ENCODE measurements at regions not wholly inside any gene's neighbourhood (a gene's known extent, or its start where the extent isn't known, plus 50 kb on each side); places are given as distances from the start of the nearest gene placed in this dataset.

DNA sequence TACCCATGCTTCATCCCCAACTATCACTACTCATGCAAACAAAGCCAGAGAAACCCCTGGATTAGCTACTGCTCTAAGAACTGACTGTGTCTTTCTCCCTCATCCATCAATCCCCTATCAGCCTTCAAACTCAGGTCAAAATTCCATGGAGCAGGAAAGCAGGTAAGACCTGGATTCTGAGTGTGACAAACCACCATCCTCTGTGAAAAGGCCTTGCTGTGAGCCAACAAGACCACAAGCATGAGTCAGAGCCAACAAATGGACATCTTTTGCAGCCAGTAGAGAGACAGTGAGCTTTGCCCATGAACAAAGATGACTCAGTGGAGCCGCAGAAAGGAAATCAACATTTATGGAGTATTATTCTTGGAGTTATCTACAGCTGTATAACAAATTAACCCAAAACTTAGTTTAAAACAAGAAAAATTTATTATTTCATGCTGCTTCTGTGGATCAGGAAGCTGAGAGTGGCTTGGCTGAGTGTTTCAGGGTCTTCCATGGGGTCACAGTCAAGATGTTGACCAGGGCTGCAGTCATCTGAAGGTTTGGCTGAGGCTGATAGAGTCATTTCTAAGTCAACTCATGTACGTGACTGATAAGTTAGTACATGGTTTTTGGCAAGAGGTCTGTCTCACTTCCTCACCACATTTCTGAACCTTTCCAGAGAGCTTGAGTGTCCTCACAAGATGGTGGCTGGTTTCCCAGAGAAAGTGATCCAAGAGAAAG lies 61.1 kb downstream of the PITPNM2 start (continued):
- TF ChIP-seq ZKSCAN1 (IDR thresholded peaks at IDR 0.05; ENCODE audit: low read length) = no peak
- TF ChIP-seq POLR2AphosphoS2 (IDR thresholded peaks at IDR 0.05; ENCODE audit: low read depth, low read length) = no peak
- TF ChIP-seq, protein P1, sequence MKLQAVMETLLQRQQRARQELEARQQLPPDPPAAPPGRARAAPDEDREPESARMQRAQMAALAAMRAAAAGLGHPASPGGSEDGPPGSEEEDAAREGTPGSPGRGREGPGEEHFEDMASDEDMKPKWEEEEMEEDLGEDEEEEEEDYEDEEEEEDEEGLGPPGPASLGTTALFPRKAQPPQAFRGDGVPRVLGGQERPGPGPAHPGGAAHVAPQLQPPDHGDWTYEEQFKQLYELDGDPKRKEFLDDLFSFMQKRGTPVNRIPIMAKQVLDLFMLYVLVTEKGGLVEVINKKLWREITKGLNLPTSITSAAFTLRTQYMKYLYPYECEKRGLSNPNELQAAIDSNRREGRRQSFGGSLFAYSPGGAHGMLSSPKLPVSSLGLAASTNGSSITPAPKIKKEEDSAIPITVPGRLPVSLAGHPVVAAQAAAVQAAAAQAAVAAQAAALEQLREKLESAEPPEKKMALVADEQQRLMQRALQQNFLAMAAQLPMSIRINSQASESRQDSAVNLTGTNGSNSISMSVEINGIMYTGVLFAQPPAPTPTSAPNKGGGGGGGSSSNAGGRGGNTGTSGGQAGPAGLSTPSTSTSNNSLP (IDR thresholded peaks at IDR 0.05; ENCODE audit: low read depth, low read length) = peak; percentile 27; the same call in 1 of the 2 replicates
- no peak for TF ChIP-seq ZNF75D (CRISPR knock-in tag; IDR thresholded peaks at IDR 0.05; ENCODE audit: borderline replicate concordance)
- no peak for TF ChIP-seq SMAD3 (CRISPR knock-in tag; IDR thresholded peaks at IDR 0.05)
- TF ChIP-seq, protein P2, sequence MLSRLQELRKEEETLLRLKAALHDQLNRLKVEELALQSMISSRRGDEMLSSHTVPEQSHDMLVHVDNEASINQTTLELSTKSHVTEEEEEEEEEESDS (CRISPR knock-in tag; IDR thresholded peaks at IDR 0.05; ENCODE audit: borderline replicate concordance) = no peak
- TF ChIP-seq ZNF12 (CRISPR knock-in tag; IDR thresholded peaks at IDR 0.05) = no peak
- TF ChIP-seq HNRNPUL1 (IDR thresholded peaks at IDR 0.05; ENCODE audit: low read depth, low read length) = no peak
- TF ChIP-seq THAP9 (CRISPR knock-in tag; IDR thresholded peaks at IDR 0.05; ENCODE audit: borderline replicate concordance) = no peak
- TF ChIP-seq TEAD3 (CRISPR knock-in tag; optimal IDR thresholded peaks at IDR 0.05; ENCODE audit: borderline replicate concordance) = no peak
- TF ChIP-seq KDM3A (CRISPR knock-in tag; IDR thresholded peaks at IDR 0.05; ENCODE audit: low read depth) = no peak
- TF ChIP-seq MEIS2 (CRISPR knock-in tag; IDR thresholded peaks at IDR 0.05) = 0 out of 2 replicates have a peak, but pooled peaks have one; percentile 18
- peak; percentile 42; the same call in 1 of the 2 replicates for TF ChIP-seq HNF4G (IDR thresholded peaks at IDR 0.05; ENCODE audit: borderline replicate concordance, low read depth, low read length)
- no peak for TF ChIP-seq HNF4G (CRISPR knock-in tag; IDR thresholded peaks at IDR 0.05; ENCODE audit: borderline replicate concordance, low read depth)
- no peak for TF ChIP-seq ZNF232 (CRISPR knock-in tag; IDR thresholded peaks at IDR 0.05; ENCODE audit: borderline replicate concordance)
- TF ChIP-seq SIN3A (IDR thresholded peaks at IDR 0.05; ENCODE audit: borderline replicate concordance, low read depth, low read length) = no peak
- TF ChIP-seq ZNF598 (CRISPR knock-in tag; IDR thresholded peaks at IDR 0.05; ENCODE audit: borderline replicate concordance) = no peak
- TF ChIP-seq, protein P3, sequence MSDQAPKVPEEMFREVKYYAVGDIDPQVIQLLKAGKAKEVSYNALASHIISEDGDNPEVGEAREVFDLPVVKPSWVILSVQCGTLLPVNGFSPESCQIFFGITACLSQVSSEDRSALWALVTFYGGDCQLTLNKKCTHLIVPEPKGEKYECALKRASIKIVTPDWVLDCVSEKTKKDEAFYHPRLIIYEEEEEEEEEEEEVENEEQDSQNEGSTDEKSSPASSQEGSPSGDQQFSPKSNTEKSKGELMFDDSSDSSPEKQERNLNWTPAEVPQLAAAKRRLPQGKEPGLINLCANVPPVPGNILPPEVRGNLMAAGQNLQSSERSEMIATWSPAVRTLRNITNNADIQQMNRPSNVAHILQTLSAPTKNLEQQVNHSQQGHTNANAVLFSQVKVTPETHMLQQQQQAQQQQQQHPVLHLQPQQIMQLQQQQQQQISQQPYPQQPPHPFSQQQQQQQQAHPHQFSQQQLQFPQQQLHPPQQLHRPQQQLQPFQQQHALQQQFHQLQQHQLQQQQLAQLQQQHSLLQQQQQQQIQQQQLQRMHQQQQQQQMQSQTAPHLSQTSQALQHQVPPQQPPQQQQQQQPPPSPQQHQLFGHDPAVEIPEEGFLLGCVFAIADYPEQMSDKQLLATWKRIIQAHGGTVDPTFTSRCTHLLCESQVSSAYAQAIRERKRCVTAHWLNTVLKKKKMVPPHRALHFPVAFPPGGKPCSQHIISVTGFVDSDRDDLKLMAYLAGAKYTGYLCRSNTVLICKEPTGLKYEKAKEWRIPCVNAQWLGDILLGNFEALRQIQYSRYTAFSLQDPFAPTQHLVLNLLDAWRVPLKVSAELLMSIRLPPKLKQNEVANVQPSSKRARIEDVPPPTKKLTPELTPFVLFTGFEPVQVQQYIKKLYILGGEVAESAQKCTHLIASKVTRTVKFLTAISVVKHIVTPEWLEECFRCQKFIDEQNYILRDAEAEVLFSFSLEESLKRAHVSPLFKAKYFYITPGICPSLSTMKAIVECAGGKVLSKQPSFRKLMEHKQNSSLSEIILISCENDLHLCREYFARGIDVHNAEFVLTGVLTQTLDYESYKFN (CRISPR knock-in tag; conservative IDR thresholded peaks at IDR 0.05) = 0 out of 2 replicates have a peak, but pooled peaks have one; percentile 32
- TF ChIP-seq ELF3 (CRISPR knock-in tag; IDR thresholded peaks at IDR 0.05) = peak; percentile 33; the same call in 1 of the 2 replicates
- no peak for TF ChIP-seq ZSCAN12 (CRISPR knock-in tag; IDR thresholded peaks at IDR 0.05)
- TF ChIP-seq ZNF205 (CRISPR knock-in tag; IDR thresholded peaks at IDR 0.05) = no peak
- 0 out of 2 replicates have a peak, but pooled peaks have one; percentile 39 for TF ChIP-seq ZNF605 (CRISPR knock-in tag; IDR thresholded peaks at IDR 0.05)
- TF ChIP-seq MATR3 (CRISPR knock-in tag; IDR thresholded peaks at IDR 0.05) = no peak

All from HepG2 (cell line).